Spleen (tissue), 11 donors: ENCODE measurements at regions not wholly inside any gene's neighbourhood (a gene's known extent, or its start where the extent isn't known, plus 50 kb on each side); places are given as distances from the start of the nearest gene placed in this dataset.

Experiments used
- DNase-seq: peaks from one replicate; pipeline ENCODE4 v3.0.0-alpha.2; 2020
- H3K27ac ChIP-seq, 8 donors: fragments of 200-600 bp; sonication (generic) in 7 of 8; 1 replicate in 4 of 8; 2 replicates in 4 of 8; pipeline versions ENCODE4 v1.5.0 to v1.8.0; 2016 to 2021; ENCODE audit warnings: inconsistent platforms in 4 of 8, mild to moderate bottlenecking in 4 of 8, moderate library complexity in 1 of 8
- H3K27me3 ChIP-seq, 7 donors: fragments of 200-600 bp; sonication (generic) in 6 of 7; replicated peaks in 1 of 7; 1 replicate in 4 of 7; 2 replicates in 3 of 7; pipeline versions ENCODE4 v1.5.0 to v1.8.0; 2016 to 2021; ENCODE audit warnings: inconsistent platforms in 3 of 7, mild to moderate bottlenecking in 1 of 7
- H3K36me3 ChIP-seq, 6 donors: fragments of 200-600 bp; sonication (generic) in 5 of 6; 1 replicate in 4 of 6; 2 replicates in 2 of 6; pipeline versions ENCODE4 v1.5.0 to v1.8.0; 2016 to 2021; ENCODE audit warnings: inconsistent platforms in 2 of 6
- H3K4me1 ChIP-seq, 6 donors: fragments of 200-600 bp; sonication (generic) in 5 of 6; 1 replicate in 3 of 6; 2 replicates in 3 of 6; pipeline versions ENCODE4 v1.5.0 to v1.8.0; 2016 to 2021; ENCODE audit warnings: inconsistent platforms in 3 of 6
- H3K4me3 ChIP-seq, 8 donors: fragments of 200-600 bp; sonication (generic) in 7 of 8; 1 replicate in 4 of 8; 2 replicates in 4 of 8; pipeline versions ENCODE4 v1.5.0 to v1.8.0; 2016 to 2021; ENCODE audit warnings: inconsistent platforms in 4 of 8, mild to moderate bottlenecking in 4 of 8, moderate library complexity in 2 of 8
- H3K9me3 ChIP-seq, 8 donors: fragments of 200-600 bp; sonication (generic) in 7 of 8; 1 replicate in 4 of 8; 2 replicates in 4 of 8; pipeline versions ENCODE4 v1.5.0 to v1.8.0; 2016 to 2021; ENCODE audit warnings: inconsistent platforms in 4 of 8
- CTCF ChIP-seq, 11 experiments: fragments of 200-600 bp in 7 of 11; fragments of 450-650 bp in 4 of 11; sonication (generic) in 4 of 11; IDR thresholded peaks in 8 of 11; conservative IDR thresholded peaks in 3 of 11; 1 replicate in 7 of 11; 2 replicates in 4 of 11; pipeline versions ENCODE4 v1.4.0 to v1.8.0; 2016 to 2021; ENCODE audit warnings: antibody characterized with exemption in 11 of 11, inconsistent platforms in 4 of 11, mild to moderate bottlenecking in 1 of 11
- POLR2A ChIP-seq, 3 donors: fragments of 450-650 bp; IDR thresholded peaks; one replicate each; pipeline ENCODE4 v1.5.1; 2017; ENCODE audit warnings: antibody characterized with exemption in 3 of 3, mild to moderate bottlenecking in 1 of 3
- POLR2AphosphoS5 ChIP-seq, 3 donors: sonication (generic); formaldehyde crosslinking; IDR thresholded peaks; one replicate each; pipeline ENCODE4 v1.5.1; 2017; ENCODE audit warnings: antibody characterized with exemption in 3 of 3
- WGBS, 5 donors: extraction: QIAGEN DNeasy Blood & Tissue Kit in 3 of 5; methylation state at CpG; one replicate each; pipeline versions ENCODE4 v1.1.5 to v1.1.7; 2013 to 2018; 5-methylcytosine and 5-hydroxymethylcytosine counted together
- intact Hi-C: fragments of 100-400 bp; cut with DNase I; formaldehyde crosslinking; loops from one replicate; pipeline ENCODE4 v1.15.0; 2023; ENCODE audit warnings: low total_unique reads
- donor health status: healthy with polysubstance abuse.
- donor health status: DM: no; HTN: no; CAD: no; lungs with moderate emphysema.
- donor health status: DM: no; HTN: no; CAD: no.
- donor health status: Bipolar disorder and iron deficiency.
- donor health status: healthy.
- donor health status: DM: no; HTN: no; CAD: no.
- donor health status: DM: yes; HTN: yes; CAD: no.

GRCh38 chr16:55154262-55154661 is 169.7 kb upstream of the IRX6 start:
- WGBS, 5 donors: 69 to 83% (median 74%) methylated on average over 4 of the region's 4 CpGs
- H3K4me3 ChIP-seq: no peak overlapping the region
- no peaks in the 10 kb centered on the region for H3K4me1 ChIP-seq
- no peaks in the 10 kb centered on the region for H3K36me3 ChIP-seq
- DNase-seq: no peak
- TF ChIP-seq CTCF (IDR thresholded peaks at IDR 0.05 in 8 of 11, conservative IDR thresholded peaks at IDR 0.05 in 3 of 11) (no peak), POLR2A (IDR thresholded peaks at IDR 0.05) (no peak), POLR2AphosphoS5 (IDR thresholded peaks at IDR 0.05) (no peak)
- intact Hi-C loops: no loop called here
- peaks cover 0 to 6% (median 0%) of the 10 kb centered on the region in 7 donors for H3K27me3 ChIP-seq
- H3K9me3 ChIP-seq: peaks cover 0 to 6% (median 0%) of the 10 kb centered on the region in 8 donors
- no peak overlapping the region for H3K27ac ChIP-seq

GRCh38 chr16:55154956-55155355 is 169.0 kb upstream of the IRX6 start:
- no peaks in the 10 kb centered on the region for H3K4me1 ChIP-seq
- peaks cover 0 to 6% (median 0%) of the 10 kb centered on the region in 7 donors for H3K27me3 ChIP-seq
- H3K36me3 ChIP-seq: no peaks in the 10 kb centered on the region
- H3K27ac ChIP-seq: no peak overlapping the region
- no peak for DNase-seq
- no peak overlapping the region for H3K4me3 ChIP-seq
- TF ChIP-seq CTCF (IDR thresholded peaks at IDR 0.05 in 8 of 11, conservative IDR thresholded peaks at IDR 0.05 in 3 of 11): no peak
- TF ChIP-seq POLR2A (IDR thresholded peaks at IDR 0.05): no peak
- TF ChIP-seq POLR2AphosphoS5 (IDR thresholded peaks at IDR 0.05): no peak
- intact Hi-C loops: no loop called here
- peaks cover 0 to 12% (median 0%) of the 10 kb centered on the region in 8 donors for H3K9me3 ChIP-seq

GRCh38 chr16:55155815-55156214 is 168.2 kb upstream of the IRX6 start:
- no peak for DNase-seq
- WGBS, 5 donors: 82 to 97% (median 90%) methylated on average over 8 to 9 of the region's 9 CpGs
- H3K4me1 ChIP-seq: no peaks in the 10 kb centered on the region
- intact Hi-C loops: no loop called here
- H3K27me3 ChIP-seq: peaks cover 0 to 6% (median 0%) of the 10 kb centered on the region in 7 donors
- H3K27ac ChIP-seq: no peak overlapping the region
- H3K4me3 ChIP-seq: no peak overlapping the region
- no peaks in the 10 kb centered on the region for H3K36me3 ChIP-seq
- TF ChIP-seq POLR2AphosphoS5 (IDR thresholded peaks at IDR 0.05) (no peak), POLR2A (IDR thresholded peaks at IDR 0.05) (no peak), CTCF (IDR thresholded peaks at IDR 0.05 in 8 of 11, conservative IDR thresholded peaks at IDR 0.05 in 3 of 11) (no peak)
- H3K9me3 ChIP-seq: peaks cover 0 to 12% (median 0%) of the 10 kb centered on the region in 8 donors

GRCh38 chr16:55169780-55170179 is 154.2 kb upstream of the IRX6 start:
- H3K36me3 ChIP-seq: no peaks in the 10 kb centered on the region
- TF ChIP-seq POLR2AphosphoS5 (IDR thresholded peaks at IDR 0.05) (no peak), POLR2A (IDR thresholded peaks at IDR 0.05) (no peak), CTCF (IDR thresholded peaks at IDR 0.05 in 8 of 11, conservative IDR thresholded peaks at IDR 0.05 in 3 of 11) (no peak)
- no peak for DNase-seq
- no peak overlapping the region for H3K4me3 ChIP-seq
- H3K27ac ChIP-seq: no peak overlapping the region
- no peaks in the 10 kb centered on the region for H3K9me3 ChIP-seq
- WGBS, 5 donors: 73 to 86% (median 82%) methylated on average over 9 of the region's 9 CpGs
- H3K4me1 ChIP-seq: no peaks in the 10 kb centered on the region
- no peaks in the 10 kb centered on the region for H3K27me3 ChIP-seq
- intact Hi-C loops: no loop called here
